IMR-90 (cell line): ENCODE measurements at regions not wholly inside any gene's neighbourhood (a gene's known extent, or its start where the extent isn't known, plus 50 kb on each side); places are given as distances from the start of the nearest gene placed in this dataset.

Source experiments
- ATAC-seq: fragments of 200-7000 bp; cut with Tn5 transposase; 2 replicates; pipeline ENCODE4 v1.9.1; 2020; ENCODE audit warnings: low read depth, mild to moderate bottlenecking, moderate library complexity
- BruUV-seq: library from RNA; stranded (reverse); fragments of 400-500 nt; replicated peaks from 2 replicates; lab custom pipeline; 2021; lab: Mats Ljungman, UMichigan
- CTCF ChIA-PET: fragments of 300-600 bp; formaldehyde crosslinking; extraction: SDS; loops from one replicate; lab custom pipeline; 2021; ENCODE audit warnings: antibody characterized with exemption; lab: Yijun Ruan, JAX
- POLR2A ChIA-PET: fragments of 300-600 bp; sonication (Branson Sonifier 250); formaldehyde crosslinking; loops from one replicate; lab custom pipeline; 2022; ENCODE audit warnings: antibody characterized with exemption; ENCODE audit not compliant: unreplicated experiment; lab: Charles Lee
- DNase-seq: peaks from one replicate; pipeline ENCODE4 v3.0.0; 2013
- H2AFZ ChIP-seq: replicated peaks from 2 replicates; pipeline ENCODE3; 2013; ENCODE audit warnings: low read length, mild to moderate bottlenecking; ENCODE audit not compliant: poor library complexity
- H2AK5ac ChIP-seq: 2 replicates; pipeline ENCODE4 v1.6.1; 2013; ENCODE audit warnings: low read depth, low read length, inconsistent platforms
- H2AK9ac ChIP-seq: replicated peaks from 2 replicates; pipeline ENCODE3; 2013; ENCODE audit warnings: mild to moderate bottlenecking, low read depth, low read length, moderate library complexity; ENCODE audit not compliant: poor library complexity
- H2BK120ac ChIP-seq: 2 replicates; pipeline ENCODE4 v1.6.1; 2013; ENCODE audit warnings: low read depth, low read length, inconsistent platforms
- H2BK15ac ChIP-seq: 3 replicates; pipeline ENCODE4 v1.6.1; 2013; ENCODE audit warnings: low read depth, low read length, inconsistent platforms
- H2BK20ac ChIP-seq: 2 replicates; pipeline ENCODE4 v1.6.1; 2013; ENCODE audit warnings: low read depth, mild to moderate bottlenecking, inconsistent platforms, low read length, moderate library complexity
- H2BK5ac ChIP-seq: 2 replicates; pipeline ENCODE4 v1.6.1; 2013; ENCODE audit warnings: mild to moderate bottlenecking, low read depth, low read length, inconsistent platforms; ENCODE audit not compliant: poor library complexity, severe bottlenecking
- H3K14ac ChIP-seq: replicated peaks from 2 replicates; pipeline ENCODE4 v1.6.1; 2013; ENCODE audit warnings: low read depth, low read length, inconsistent platforms
- H3K18ac ChIP-seq: 2 replicates; pipeline ENCODE4 v1.6.1; 2013; ENCODE audit warnings: low read depth, low read length, control low read depth
- H3K23ac ChIP-seq: 2 replicates; pipeline ENCODE4 v1.6.1; 2013; ENCODE audit warnings: low read depth, low read length, inconsistent platforms
- H3K27ac ChIP-seq: 2 replicates; pipeline ENCODE4 v1.5.1; 2013; ENCODE audit warnings: mild to moderate bottlenecking, control low read depth, low read length; ENCODE audit not compliant: insufficient read depth
- H3K27me3 ChIP-seq: 2 replicates; pipeline ENCODE4 v1.6.1; 2013; ENCODE audit warnings: low read length; ENCODE audit not compliant: control insufficient read depth, insufficient read depth
- H3K36me3 ChIP-seq: 2 replicates; pipeline ENCODE4 v1.6.1; 2013; ENCODE audit warnings: low read length, mixed read lengths; ENCODE audit not compliant: control insufficient read depth, insufficient read depth
- H3K4ac ChIP-seq: 2 replicates; pipeline ENCODE4 v1.6.1; 2013; ENCODE audit warnings: low read depth, low read length, inconsistent platforms
- H3K4me1 ChIP-seq: 2 replicates; pipeline ENCODE4 v1.6.1; 2013; ENCODE audit warnings: low read length, mixed read lengths; ENCODE audit not compliant: control insufficient read depth, insufficient read depth
- H3K4me2 ChIP-seq: 2 replicates; pipeline ENCODE4 v1.6.1; 2013; ENCODE audit warnings: low read depth, mild to moderate bottlenecking, control low read depth, low read length, moderate library complexity
- H3K4me3 ChIP-seq: 2 replicates; pipeline ENCODE4 v1.5.1; 2013; ENCODE audit warnings: low read depth, mild to moderate bottlenecking, control low read depth, low read length, moderate library complexity; ENCODE audit not compliant: insufficient read depth
- H3K56ac ChIP-seq: 2 replicates; pipeline ENCODE4 v1.6.1; 2013; ENCODE audit warnings: low read length, inconsistent platforms; ENCODE audit not compliant: insufficient read depth; ENCODE audit errors: extremely low read depth
- H3K79me1 ChIP-seq, 2 experiments: 2 replicates each; pipeline ENCODE4 v1.6.1; 2013; ENCODE audit warnings: low read length in 2 of 2, inconsistent platforms in 1 of 2, low read depth in 1 of 2
- H3K9ac ChIP-seq: 2 replicates; pipeline ENCODE4 v1.6.1; 2013; ENCODE audit warnings: low read depth, low read length, control low read depth
- H3K9me1 ChIP-seq: 2 replicates; pipeline ENCODE4 v1.6.1; 2013; ENCODE audit warnings: low read length, inconsistent platforms; ENCODE audit not compliant: insufficient read depth
- H3K9me3 ChIP-seq: 2 replicates; pipeline ENCODE4 v1.6.1; 2013; ENCODE audit warnings: low read length; ENCODE audit not compliant: control insufficient read depth, insufficient read depth
- H4K20me1 ChIP-seq: 2 replicates; pipeline ENCODE4 v1.6.1; 2013; ENCODE audit warnings: low read length, inconsistent platforms; ENCODE audit not compliant: insufficient read depth
- H4K5ac ChIP-seq: 2 replicates; pipeline ENCODE4 v1.6.1; 2013; ENCODE audit warnings: mild to moderate bottlenecking, low read depth, low read length, control low read depth
- H4K8ac ChIP-seq, 2 experiments: 2 replicates each; pipeline ENCODE4 v1.6.1; 2013; ENCODE audit warnings: low read depth in 2 of 2, low read length in 2 of 2, control low read depth in 1 of 2, inconsistent platforms in 1 of 2
- H4K91ac ChIP-seq: 2 replicates; pipeline ENCODE4 v1.6.1; 2013; ENCODE audit warnings: low read depth, low read length, inconsistent platforms; ENCODE audit not compliant: insufficient read depth
- CEBPB ChIP-seq: IDR thresholded peaks from 2 replicates; pipeline ENCODE4 v1.6.1; 2012; ENCODE audit warnings: low read depth, low read length, improper control_type of control experiment
- MAZ ChIP-seq: IDR thresholded peaks from 2 replicates; pipeline ENCODE4 v1.6.1; 2012; ENCODE audit warnings: low read depth, mild to moderate bottlenecking, low read length, improper control_type of control experiment, moderate library complexity, borderline replicate concordance
- MXI1 ChIP-seq: IDR thresholded peaks from 2 replicates; pipeline ENCODE4 v1.6.1; 2012; ENCODE audit warnings: low read depth, mild to moderate bottlenecking, low read length, moderate library complexity, borderline replicate concordance
- POLR2A ChIP-seq: IDR thresholded peaks from 2 replicates; pipeline ENCODE4 v1.6.1; 2012; ENCODE audit warnings: mild to moderate bottlenecking, low read depth, low read length
- RFX5 ChIP-seq: IDR thresholded peaks from 2 replicates; pipeline ENCODE4 v1.8.0; 2012; ENCODE audit warnings: low read depth, mild to moderate bottlenecking, low read length, moderate library complexity
- WGBS, 2 experiments: methylation state at CpG; one replicate each; pipeline versions ENCODE4 v1.1.5 to v1.1.7; 2013; ENCODE audit warnings: missing lambda C conversion rate in 2 of 2; ENCODE audit not compliant: insufficient read length in 1 of 2; ENCODE audit errors: extremely low coverage in 2 of 2; 5-methylcytosine and 5-hydroxymethylcytosine counted together
- dilution Hi-C: fragments of 300-500 bp; cut with HindIII; formaldehyde crosslinking; loops from one replicate; pipeline ENCODE4 v1.14.3; 2018; ENCODE audit warnings: low sequenced_read_pairs; ENCODE audit not compliant: unreplicated experiment
- in situ Hi-C: fragments of 300-500 bp; cut with MboI; formaldehyde crosslinking; loops from 3 replicates; pipeline ENCODE4 v1.14.3; 2019; ENCODE audit warnings: low sequenced_read_pairs, inconsistent platforms, mixed read lengths
- intact Hi-C: fragments of 100-400 bp; cut with micrococcal nuclease; formaldehyde crosslinking; loops from 2 replicates; pipeline ENCODE4 v1.10.0; 2022
- TF ChIP-seq, protein P1 (sequence below): fragments of 150-350 bp; IDR thresholded peaks from 2 replicates; pipeline ENCODE4 v1.6.1; 2016; ENCODE audit warnings: low read depth, mild to moderate bottlenecking, low read length, moderate library complexity, borderline replicate concordance
- TF ChIP-seq, protein P2 (sequence below): fragments of 150-350 bp; IDR thresholded peaks from 2 replicates; pipeline ENCODE4 v1.6.1; 2017; ENCODE audit warnings: mild to moderate bottlenecking, antibody characterized with exemption, low read length, low read depth

DNA sequence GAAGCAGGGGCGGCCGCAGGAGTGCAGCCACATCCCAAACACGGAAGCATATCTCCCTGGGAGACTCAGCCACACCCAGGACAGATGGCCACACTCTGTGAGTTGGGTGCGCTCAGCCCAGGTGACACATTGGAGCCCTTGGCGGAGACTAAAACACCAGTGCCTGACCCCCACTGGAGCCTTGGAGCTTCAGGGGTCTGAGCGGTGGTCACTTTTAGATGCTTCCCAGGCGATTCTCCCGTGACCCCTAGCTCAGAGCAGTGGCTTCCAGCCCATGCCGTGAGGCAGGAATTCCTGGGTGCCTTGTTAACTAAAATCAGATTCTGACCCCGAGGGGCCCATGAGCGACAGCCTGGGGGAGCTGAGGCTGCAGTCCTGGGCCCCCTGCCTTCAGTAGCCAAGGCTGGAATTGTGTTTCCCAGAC lies 54.5 kb downstream of the PLXNA1 start:
- Histone ChIP-seq H4K20me1 (no peaks in the 10 kb centered on the region; the same call in 1 of the 2 replicates), H2BK15ac (no peak overlapping the region), H4K5ac (no peak overlapping the region), H3K23ac (no peak overlapping the region), H3K36me3 (peaks cover 17% of the 10 kb centered on the region), H2AK9ac (no peak overlapping the region), H4K8ac (no peak overlapping the region), H3K4me3 (no peak overlapping the region), H3K27me3 (peaks cover 3% of the 10 kb centered on the region), H2BK5ac (no peak overlapping the region), H2BK20ac (no peak overlapping the region), H3K9me3 (no peaks in the 10 kb centered on the region), H3K9ac (no peak overlapping the region), H3K4ac (no peak overlapping the region), H3K4me2 (no peak overlapping the region), H3K14ac (no peak overlapping the region), H3K9me1 (no peaks in the 10 kb centered on the region; the same call in 1 of the 2 replicates), H2AK5ac (no peak overlapping the region), H3K56ac (no peak overlapping the region), H3K4me1 (no peaks in the 10 kb centered on the region; the same call in 1 of the 2 replicates), H3K18ac (no peak overlapping the region), H4K91ac (no peak overlapping the region), H2BK120ac (no peak overlapping the region), H2AFZ (no peak overlapping the region), H3K79me1 (no peaks in the 10 kb centered on the region), H3K27ac (no peak overlapping the region)
- in situ Hi-C loops (no loop called here), intact Hi-C loops (no loop called here), dilution Hi-C loops (no loop called here)
- 86% methylated on average over 5 of the region's 11 CpGs; no CpG with 5 or more reads in 1 of the 2 experiments for WGBS, 2 experiments
- DNase-seq (no peak), ATAC-seq (no peak)
- CTCF ChIA-PET, result no interaction called here
- BruUV-seq, result no TSS peak
- POLR2A ChIA-PET, result no interaction called here
- TF ChIP-seq CEBPB (no peak), POLR2A (no peak), MAZ (no peak), MXI1 (no peak), RFX5 (no peak)
- TF ChIP-seq, protein P1, sequence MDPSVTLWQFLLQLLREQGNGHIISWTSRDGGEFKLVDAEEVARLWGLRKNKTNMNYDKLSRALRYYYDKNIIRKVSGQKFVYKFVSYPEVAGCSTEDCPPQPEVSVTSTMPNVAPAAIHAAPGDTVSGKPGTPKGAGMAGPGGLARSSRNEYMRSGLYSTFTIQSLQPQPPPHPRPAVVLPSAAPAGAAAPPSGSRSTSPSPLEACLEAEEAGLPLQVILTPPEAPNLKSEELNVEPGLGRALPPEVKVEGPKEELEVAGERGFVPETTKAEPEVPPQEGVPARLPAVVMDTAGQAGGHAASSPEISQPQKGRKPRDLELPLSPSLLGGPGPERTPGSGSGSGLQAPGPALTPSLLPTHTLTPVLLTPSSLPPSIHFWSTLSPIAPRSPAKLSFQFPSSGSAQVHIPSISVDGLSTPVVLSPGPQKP, result no peak
- TF ChIP-seq, protein P2, sequence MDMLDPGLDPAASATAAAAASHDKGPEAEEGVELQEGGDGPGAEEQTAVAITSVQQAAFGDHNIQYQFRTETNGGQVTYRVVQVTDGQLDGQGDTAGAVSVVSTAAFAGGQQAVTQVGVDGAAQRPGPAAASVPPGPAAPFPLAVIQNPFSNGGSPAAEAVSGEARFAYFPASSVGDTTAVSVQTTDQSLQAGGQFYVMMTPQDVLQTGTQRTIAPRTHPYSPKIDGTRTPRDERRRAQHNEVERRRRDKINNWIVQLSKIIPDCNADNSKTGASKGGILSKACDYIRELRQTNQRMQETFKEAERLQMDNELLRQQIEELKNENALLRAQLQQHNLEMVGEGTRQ, result no peak
